HCT116 (cell line): ENCODE measurements at regions not wholly inside any gene's neighbourhood (a gene's known extent, or its start where the extent isn't known, plus 50 kb on each side); places are given as distances from the start of the nearest gene placed in this dataset.

Experiments used
- ATAC-seq: fragments of 200-7000 bp; cut with Tn5 transposase; 2 replicates; pipeline ENCODE4 v1.9.1; 2020; ENCODE audit warnings: mild to moderate bottlenecking, moderate library complexity
- BruUV-seq: library from RNA; stranded (reverse); fragments of 400-500 nt; replicated peaks from 2 replicates; lab custom pipeline; 2021; lab: Mats Ljungman, UMichigan
- CTCF ChIA-PET: fragments of 300-600 bp; sonication (Branson Sonifier 250); formaldehyde crosslinking; loops from one replicate; lab custom pipeline; 2021; ENCODE audit warnings: antibody characterized with exemption; lab: Charles Lee
- POLR2A ChIA-PET: fragments of 300-600, 350-600 bp; sonication (Branson Sonifier 250); formaldehyde crosslinking; loops from one replicate; lab custom pipeline; 2021; ENCODE audit warnings: antibody characterized with exemption; lab: Charles Lee
- RAD21 ChIA-PET, 2 experiments: fragments of 300-600 bp; sonication (Branson Sonifier 250); formaldehyde crosslinking; loops; one replicate each; lab custom pipeline; 2023; ENCODE audit warnings: low total read pairs in 2 of 2; ENCODE audit not compliant: uncharacterized antibody in 2 of 2, unreplicated experiment in 2 of 2, low non-redundant PET in 1 of 2; lab: Charles Lee
- DNase-seq: peaks from one replicate; pipeline ENCODE4 v3.0.0-alpha.2; 2010; ENCODE audit warnings: low read depth, low spot score
- H2AFZ ChIP-seq: fragments of 200-600 bp; shearing (Covaris generic), sonication (generic); 2 replicates; pipeline ENCODE4 v1.6.1; 2017; ENCODE audit warnings: low read depth, mixed run types, mixed read lengths, antibody characterized with exemption, low read length; ENCODE audit not compliant: poor library complexity, severe bottlenecking
- H3K27ac ChIP-seq: 2 replicates; pipeline ENCODE4 v1.5.1; 2012; ENCODE audit warnings: low read depth, low read length
- H3K27me3 ChIP-seq: fragments of 200-600 bp; sonication (generic); 2 replicates; pipeline ENCODE4 v1.6.1; 2016; ENCODE audit warnings: mixed run types, low read length, mixed read lengths; ENCODE audit not compliant: insufficient read depth
- H3K36me3 ChIP-seq, 2 experiments: fragments of 200-500 bp in 1 of 2; fragments of 200-600 bp in 1 of 2; sonication (Bioruptor generic) in 1 of 2; sonication (generic) in 1 of 2; 2 replicates each; pipeline versions ENCODE4 v1.5.1 to v1.6.1; 2014 to 2016; ENCODE audit warnings: low read length in 2 of 2, inconsistent platforms in 1 of 2, mixed read lengths in 1 of 2, mixed run types in 1 of 2; ENCODE audit not compliant: insufficient read depth in 2 of 2, control insufficient read depth in 1 of 2
- H3K4me1 ChIP-seq, 2 experiments: fragments of 200-600 bp in 1 of 2; sonication (generic) in 1 of 2; 2 replicates each; pipeline versions ENCODE4 v1.5.1 to v1.6.1; 2012 to 2017; ENCODE audit warnings: low read length in 2 of 2, inconsistent platforms in 1 of 2, mild to moderate bottlenecking in 1 of 2, mixed read lengths in 1 of 2, mixed run types in 1 of 2, moderate library complexity in 1 of 2; ENCODE audit not compliant: insufficient read depth in 2 of 2, control insufficient read depth in 1 of 2
- H3K4me2 ChIP-seq: fragments of 200-600 bp; sonication (generic); 2 replicates; pipeline ENCODE4 v1.6.1; 2017; ENCODE audit warnings: mixed run types, low read length, mixed read lengths
- H3K4me3 ChIP-seq, 2 experiments: fragments of 200-600 bp in 1 of 2; sonication (generic) in 1 of 2; replicated peaks in 1 of 2; 2 replicates each; pipeline ENCODE4 v1.5.1; 2011 to 2016; ENCODE audit warnings: low read length in 2 of 2, control low read depth in 1 of 2, low read depth in 1 of 2, mild to moderate bottlenecking in 1 of 2, mixed read lengths in 1 of 2, mixed run types in 1 of 2
- H3K79me2 ChIP-seq: fragments of 200-600 bp; sonication (generic); 2 replicates; pipeline ENCODE4 v1.6.1; 2017; ENCODE audit warnings: mild to moderate bottlenecking, mixed run types, low read length, moderate library complexity, mixed read lengths; ENCODE audit not compliant: insufficient read depth
- H3K9ac ChIP-seq: fragments of 200-600 bp; sonication (generic); 2 replicates; pipeline ENCODE4 v1.6.1; 2016; ENCODE audit warnings: low read length, mixed read lengths
- H3K9me2 ChIP-seq: fragments of 200-600 bp; sonication (generic), shearing (Covaris generic); 2 replicates; pipeline ENCODE4 v1.6.1; 2017; ENCODE audit warnings: mixed run types, mild to moderate bottlenecking, moderate library complexity; ENCODE audit not compliant: insufficient read depth
- H3K9me3 ChIP-seq, 2 experiments: fragments of 200-500 bp in 1 of 2; fragments of 200-600 bp in 1 of 2; sonication (Bioruptor generic) in 1 of 2; sonication (generic) in 1 of 2; 2 replicates each; pipeline ENCODE4 v1.6.1; 2014 to 2017; ENCODE audit warnings: low read length in 2 of 2, mixed read lengths in 2 of 2, inconsistent platforms in 1 of 2, low read depth in 1 of 2, mild to moderate bottlenecking in 1 of 2, mixed run types in 1 of 2, moderate library complexity in 1 of 2; ENCODE audit not compliant: control insufficient read depth in 1 of 2, insufficient read depth in 1 of 2
- H4K20me1 ChIP-seq: fragments of 200-600 bp; sonication (generic), shearing (Covaris generic); 2 replicates; pipeline ENCODE4 v1.6.1; 2017; ENCODE audit warnings: mixed run types, mild to moderate bottlenecking, moderate library complexity; ENCODE audit not compliant: insufficient read depth
- CBX3 ChIP-seq: IDR thresholded peaks from 2 replicates; pipeline ENCODE4 v1.6.1; 2012; ENCODE audit warnings: low read depth
- CTCF ChIP-seq, 3 experiments: fragments of 200-600 bp in 1 of 3; sonication (generic) in 1 of 3; IDR thresholded peaks in 2 of 3; conservative IDR thresholded peaks in 1 of 3; 2 replicates each; pipeline ENCODE4 v1.5.1; 2012 to 2017; ENCODE audit warnings: low read depth in 2 of 3, low read length in 2 of 3, antibody characterized with exemption in 1 of 3, borderline replicate concordance in 1 of 3, control low read depth in 1 of 3, mild to moderate bottlenecking in 1 of 3, mixed read lengths in 1 of 3, mixed run types in 1 of 3, moderate library complexity in 1 of 3; ENCODE audit not compliant: insufficient read depth in 1 of 3
- ELF1 ChIP-seq: IDR thresholded peaks from 2 replicates; pipeline ENCODE4 v1.6.1; 2012; ENCODE audit warnings: low read depth, borderline replicate concordance
- EZH2 ChIP-seq: fragments of 200-600 bp; sonication (generic); IDR thresholded peaks from 2 replicates; pipeline ENCODE4 v1.6.1; 2017; ENCODE audit warnings: antibody characterized with exemption, mixed run types
- MAX ChIP-seq: IDR thresholded peaks from 2 replicates; pipeline ENCODE4 v1.6.1; 2012
- POLR2AphosphoS5 ChIP-seq: IDR thresholded peaks from 2 replicates; pipeline ENCODE4 v1.6.1; 2011; ENCODE audit warnings: mild to moderate bottlenecking, low read depth, low read length, moderate library complexity
- SP1 ChIP-seq: IDR thresholded peaks from 2 replicates; pipeline ENCODE4 v1.6.1; 2012; ENCODE audit warnings: low read depth
- TCF7L2 ChIP-seq: IDR thresholded peaks from 2 replicates; pipeline ENCODE4 v1.7.0; 2011; ENCODE audit warnings: borderline replicate concordance, inconsistent platforms; ENCODE audit not compliant: insufficient read depth, insufficient read length; ENCODE audit errors: extremely low read depth
- YY1 ChIP-seq: IDR thresholded peaks from 2 replicates; pipeline ENCODE4 v1.6.1; 2011; ENCODE audit warnings: low read length, low read depth, moderate library complexity, mild to moderate bottlenecking; ENCODE audit not compliant: insufficient replicate concordance; ENCODE audit errors: extremely low read depth
- intact Hi-C: fragments of 100-400 bp; cut with micrococcal nuclease; formaldehyde crosslinking; loops from 2 replicates; pipeline ENCODE4 v1.10.0; 2022

GRCh38 chr4:187321711-187322110 is 598.1 kb upstream of the FAT1 start:
- Histone ChIP-seq H2AFZ (no peak overlapping the region), H3K9ac (no peak overlapping the region), H3K9me2 (no peaks in the 10 kb centered on the region), H3K27ac (no peak overlapping the region), H3K4me3 (no peak overlapping the region), H3K4me1 (no peaks in the 10 kb centered on the region), H3K27me3 (no peaks in the 10 kb centered on the region), H4K20me1 (no peaks in the 10 kb centered on the region), H3K36me3 (no peaks in the 10 kb centered on the region), H3K9me3 (no peaks in the 10 kb centered on the region), H3K4me2 (no peak overlapping the region), H3K79me2 (no peaks in the 10 kb centered on the region)
- DNase-seq (no peak), ATAC-seq (no peak)
- TF ChIP-seq ELF1 (no peak), POLR2AphosphoS5 (no peak), CBX3 (no peak), MAX (no peak), TCF7L2 (no peak), SP1 (no peak), EZH2 (no peak)
- ChIA-PET RAD21 (no interaction called here), POLR2A (no interaction called here), CTCF (no interaction called here)
- no TSS peak for BruUV-seq
- intact Hi-C loops = no loop called here

GRCh38 chr4:187332141-187332540 is 608.5 kb upstream of the FAT1 start:
- ChIA-PET CTCF (no interaction called here), POLR2A (no interaction called here), RAD21 (no interaction called here)
- H4K20me1 ChIP-seq = no peaks in the 10 kb centered on the region
- DNase-seq (no peak), ATAC-seq (no peak)
- no peak overlapping the region for H3K9ac ChIP-seq
- no peaks in the 10 kb centered on the region for H3K4me1 ChIP-seq
- no peaks in the 10 kb centered on the region for H3K36me3 ChIP-seq
- no TSS peak for BruUV-seq
- H3K79me2 ChIP-seq = no peaks in the 10 kb centered on the region
- H3K4me2 ChIP-seq = no peak overlapping the region
- no peak overlapping the region for H3K27ac ChIP-seq
- no peaks in the 10 kb centered on the region for H3K9me2 ChIP-seq
- H3K27me3 ChIP-seq = no peaks in the 10 kb centered on the region
- H3K9me3 ChIP-seq = no peaks in the 10 kb centered on the region
- H2AFZ ChIP-seq = no peak overlapping the region
- TF ChIP-seq SP1 (no peak), YY1 (no peak), TCF7L2 (no peak), CTCF (IDR thresholded peaks at IDR 0.05 in 2 of 3, conservative IDR thresholded peaks at IDR 0.05 in 1 of 3; ENCODE audit: borderline replicate concordance in 1 of 3, insufficient read depth in 1 of 3, low read depth in 2 of 3, low read length in 2 of 3) (no peak)
- intact Hi-C loops = no loop called here
- H3K4me3 ChIP-seq = no peak overlapping the region
